ENCODE measurements at regions not wholly inside any gene's neighbourhood (a gene's known extent, or its start where the extent isn't known, plus 50 kb on each side); places are given as distances from the start of the nearest gene placed in this dataset.
A peak's percentile ranks its signal among the peaks of the same experiment; 100 is the strongest.

DNA sequence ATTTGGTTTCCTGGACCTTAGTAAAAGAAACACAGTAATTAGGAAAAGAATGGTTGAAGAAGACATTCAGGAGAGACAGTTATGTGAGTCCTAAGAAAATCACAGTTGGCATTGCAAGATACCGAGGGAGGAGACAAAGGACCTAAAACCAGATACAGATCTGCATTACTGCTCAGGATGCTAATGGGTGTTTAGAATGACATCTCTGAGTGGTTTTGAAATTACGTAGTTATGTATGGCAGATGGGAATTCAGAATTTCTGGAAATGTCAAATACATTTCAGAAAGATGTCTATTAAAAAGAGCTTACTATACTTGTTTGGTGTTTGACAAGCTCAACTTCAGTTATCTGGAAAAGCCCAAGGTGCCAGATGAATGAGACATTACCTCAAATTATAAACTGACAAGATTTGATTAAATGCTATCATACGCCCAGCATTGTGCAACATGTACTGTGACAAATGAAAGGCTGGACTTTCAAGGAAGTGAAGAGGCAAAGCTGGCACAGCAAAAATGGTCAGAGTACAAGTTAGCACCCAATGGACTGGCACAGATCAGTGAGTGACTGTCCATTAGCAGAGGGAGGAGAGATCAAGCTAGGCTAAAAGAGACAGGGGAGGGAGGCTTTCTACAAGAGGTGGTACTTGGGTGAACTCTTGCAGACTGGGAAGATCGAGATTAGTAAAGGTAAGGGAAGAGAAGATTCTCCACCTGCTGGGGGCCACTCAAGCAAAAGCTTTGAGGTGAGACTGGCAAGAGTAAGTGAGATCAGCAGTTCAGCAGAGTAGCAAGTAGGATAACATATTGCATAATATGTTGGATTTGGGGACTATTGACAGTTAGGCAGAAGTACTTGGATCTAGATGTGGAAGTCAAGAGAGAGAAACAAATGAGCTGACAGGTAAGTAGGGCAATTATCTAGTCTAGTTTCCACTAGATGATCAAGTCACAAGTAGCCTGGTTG, 168.9 kb downstream of the CYRIA start:
- DNase-seq = no peak

DNA sequence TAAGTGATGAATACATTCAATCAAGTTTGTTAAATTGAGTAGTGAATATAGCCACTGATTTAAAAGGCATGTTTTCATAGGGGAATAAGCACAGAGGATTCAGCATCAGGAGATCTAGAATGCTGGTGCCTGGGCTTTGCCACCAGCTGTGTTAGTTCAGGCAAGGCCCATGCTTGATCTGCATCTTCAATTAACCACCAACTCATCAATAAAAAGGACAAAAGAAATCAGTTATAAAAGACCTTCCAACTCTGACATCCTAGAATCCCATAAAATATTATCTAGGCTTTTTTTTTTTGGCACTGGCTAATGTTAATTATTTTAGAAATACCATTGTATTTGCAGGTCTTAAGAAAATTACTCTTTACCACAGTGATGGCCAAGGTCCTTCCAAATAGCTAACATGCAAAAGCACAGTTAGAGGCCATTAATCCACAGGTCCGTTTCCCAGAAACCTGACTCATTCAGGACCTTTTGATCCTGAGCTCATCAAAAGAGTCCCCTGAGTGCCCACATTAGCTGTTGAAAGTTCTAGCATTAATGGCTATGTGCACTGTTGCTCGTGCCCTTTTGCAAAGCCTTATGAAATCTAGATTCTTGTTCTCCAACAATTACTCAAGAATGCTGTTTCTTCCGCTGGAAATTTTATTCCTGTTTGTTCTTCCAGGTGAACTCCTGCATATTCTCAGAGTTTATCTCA, 170.0 kb downstream of the CYRIA start:
- DNase-seq = no peak

DNA sequence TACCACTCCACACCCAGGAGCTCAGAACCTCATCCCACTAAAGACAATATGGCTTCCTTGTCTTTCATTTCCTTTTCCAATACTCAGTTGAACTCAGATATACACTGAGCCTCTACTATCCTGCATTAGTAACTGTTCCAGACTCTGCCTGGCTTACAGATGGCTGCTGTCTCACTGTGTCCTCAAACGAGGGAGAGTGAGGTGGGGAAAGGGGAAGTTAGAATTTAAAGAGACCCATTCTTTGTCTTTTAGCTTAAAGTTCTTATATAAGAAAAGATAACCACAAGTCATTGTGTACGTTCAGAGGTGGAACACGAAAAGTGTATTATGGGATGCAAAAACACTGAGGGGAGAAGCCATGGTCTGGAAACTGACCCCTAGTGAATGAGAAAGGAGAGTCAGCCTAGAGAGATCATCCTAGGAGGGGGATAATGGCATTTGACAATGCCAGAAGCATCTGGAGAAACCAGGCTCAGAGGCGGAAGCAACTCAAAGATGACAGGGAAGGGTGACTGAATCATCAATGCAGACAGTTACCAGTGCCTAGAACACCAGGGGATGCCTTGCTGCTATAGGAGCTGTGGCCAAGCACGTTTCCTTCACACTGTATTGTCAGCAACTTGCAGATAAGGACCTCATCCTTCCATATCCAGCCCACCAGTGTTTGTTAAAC, 170.7 kb downstream of the CYRIA start:
- no peak for DNase-seq

DNA sequence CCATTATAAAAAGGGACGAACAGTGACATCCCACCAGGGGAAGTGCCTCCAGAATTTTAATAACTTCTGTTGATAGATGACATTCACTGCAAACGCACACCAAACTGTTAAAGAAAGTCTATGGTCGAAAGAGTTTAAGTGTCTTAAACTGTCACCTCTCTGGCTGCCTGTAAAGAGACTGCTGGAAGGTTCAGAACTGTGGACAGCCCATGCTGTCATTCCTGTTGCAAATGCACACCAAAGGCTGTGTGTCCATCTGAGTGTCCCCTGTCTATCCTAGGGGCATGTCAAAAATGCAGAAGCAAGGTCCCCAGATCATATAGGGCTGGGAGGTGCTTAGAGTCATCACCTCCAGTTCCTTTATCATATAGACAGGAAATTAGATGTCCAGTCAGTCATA, 171.8 kb downstream of the CYRIA start:
- no peak for DNase-seq

DNA sequence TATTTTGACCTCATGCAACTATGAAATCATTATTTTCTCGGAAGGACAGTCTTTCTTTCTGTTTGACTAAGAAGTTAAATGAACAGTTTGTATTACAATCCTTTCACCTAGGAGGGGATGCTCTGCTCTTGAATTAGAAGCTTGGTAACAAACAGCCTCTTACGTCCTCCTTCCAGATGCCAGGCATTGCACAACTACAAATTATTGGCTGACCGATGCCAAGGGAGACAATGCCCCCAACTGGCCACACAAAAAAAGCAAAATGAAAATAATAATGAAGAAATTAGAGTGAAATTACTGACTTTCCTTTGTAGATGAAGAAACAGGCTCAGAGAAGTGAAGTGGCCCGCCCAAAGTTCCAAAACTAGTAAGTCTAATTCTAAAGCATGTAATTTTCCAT, 177.9 kb downstream of the CYRIA start:
- DNase-seq = peak; percentile 6

DNA sequence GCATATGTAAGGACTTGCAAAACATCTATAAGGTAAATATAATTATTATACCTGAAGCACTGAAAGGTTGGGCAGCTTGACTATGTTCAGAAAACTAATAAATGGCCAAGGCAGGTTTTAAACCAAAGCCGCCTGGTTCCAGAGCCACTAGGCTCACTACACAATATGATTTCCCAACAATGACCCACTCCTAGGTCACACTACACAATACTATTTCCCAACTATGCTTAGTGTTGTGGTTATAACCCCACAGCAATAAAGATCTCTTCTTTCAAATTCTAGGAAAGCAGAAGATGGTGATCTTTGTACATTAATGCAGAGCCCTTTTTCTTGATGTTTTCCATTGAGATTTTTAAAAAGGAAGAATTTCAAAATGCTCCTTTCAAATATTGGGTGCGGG, 180.4 kb downstream of the CYRIA start:
- DNase-seq = no peak

DNA sequence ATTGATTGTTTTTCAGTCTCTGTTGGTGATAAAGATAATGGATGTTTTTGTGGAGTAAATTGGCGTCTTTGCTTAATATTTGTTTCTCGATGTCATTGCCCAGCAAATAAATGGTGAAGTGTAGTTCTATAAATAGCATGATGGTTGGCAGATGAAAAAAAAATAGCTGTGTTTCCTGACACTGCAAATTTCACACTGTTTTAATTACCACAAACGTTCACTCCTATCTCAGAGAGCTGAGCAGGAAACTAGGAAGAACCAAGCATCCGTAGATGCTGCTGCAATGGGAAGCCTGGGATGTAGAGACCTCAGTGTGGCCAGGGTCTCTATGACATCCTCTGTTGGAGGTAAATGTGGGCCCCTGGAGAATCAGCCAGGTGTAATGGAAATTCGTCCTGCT, 183.2 kb downstream of the CYRIA start:
- DNase-seq = no peak

DNA sequence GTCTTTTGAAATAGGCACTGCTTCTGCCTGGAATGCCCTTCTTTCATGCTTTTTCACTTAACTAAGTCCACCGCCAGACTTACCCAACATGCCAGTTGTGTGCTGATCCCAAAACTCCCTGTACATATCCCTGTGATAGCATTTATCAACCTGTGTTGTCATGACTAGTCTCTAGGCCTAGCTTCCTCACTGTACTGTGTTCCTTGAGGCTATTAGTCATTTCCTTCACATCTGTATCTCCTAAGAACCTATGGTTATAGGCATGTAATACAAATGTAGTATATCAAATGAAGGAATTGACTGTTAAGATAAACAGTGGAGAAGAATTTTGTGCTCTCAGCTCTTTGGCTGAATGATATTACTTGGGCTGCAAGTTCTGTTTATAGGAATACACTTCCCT, 184.3 kb downstream of the CYRIA start:
- no peak for DNase-seq

DNA sequence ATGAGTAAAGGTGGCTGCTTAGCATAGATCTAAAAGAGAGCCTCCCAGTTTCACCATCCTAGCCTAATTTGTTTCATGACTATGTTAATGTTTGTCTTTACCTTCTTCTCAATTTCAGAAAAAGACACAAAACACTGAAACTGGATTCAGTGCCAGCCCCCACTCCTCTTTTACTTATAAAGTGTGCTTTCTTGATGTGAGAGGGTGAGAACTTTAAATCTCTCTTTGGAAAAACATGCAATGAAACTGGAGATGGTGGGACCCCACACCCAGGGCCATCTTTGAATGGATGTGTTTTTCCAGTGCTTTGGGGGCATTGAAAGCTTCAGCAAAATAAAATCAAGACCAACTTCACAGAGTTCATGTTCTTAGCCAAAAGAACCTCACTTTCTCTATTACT, 185.9 kb downstream of the CYRIA start:
- DNase-seq = no peak

DNA sequence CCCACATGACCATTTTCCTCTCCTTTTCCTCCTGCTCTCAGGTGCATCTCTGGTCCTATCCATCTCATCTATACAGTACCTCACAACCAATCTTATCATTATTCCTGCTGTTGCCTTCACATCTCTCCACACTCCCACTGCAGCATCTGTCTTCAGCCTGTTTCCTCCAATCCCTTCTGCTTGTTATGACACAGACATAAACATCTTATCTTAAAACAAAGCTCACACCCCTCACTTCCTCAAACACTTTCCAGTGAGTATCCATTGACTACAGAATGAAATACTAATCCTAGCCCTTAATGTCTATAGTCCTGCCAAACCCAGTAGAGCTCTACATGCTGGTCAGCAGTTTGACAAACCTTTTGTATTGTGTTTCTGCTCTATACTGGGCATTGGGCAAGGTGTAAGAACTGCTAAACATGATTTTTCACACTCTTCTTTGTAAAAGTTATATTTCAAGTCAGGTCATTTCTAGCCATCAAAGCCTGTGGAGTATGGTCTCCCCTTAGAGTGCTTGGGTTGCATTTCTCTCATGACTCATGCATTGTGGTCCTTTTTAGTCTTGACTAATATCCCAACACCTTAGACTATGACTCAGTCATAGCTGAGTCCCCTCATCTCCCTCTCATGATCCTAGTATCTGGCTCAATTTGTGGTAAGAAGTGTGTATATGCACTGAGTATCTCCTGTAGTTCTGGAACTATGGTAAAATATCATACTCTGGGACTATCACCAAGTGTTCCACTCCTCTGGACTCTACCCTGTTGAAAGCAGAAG, 187.0 kb downstream of the CYRIA start:
- no peak for DNase-seq

DNA sequence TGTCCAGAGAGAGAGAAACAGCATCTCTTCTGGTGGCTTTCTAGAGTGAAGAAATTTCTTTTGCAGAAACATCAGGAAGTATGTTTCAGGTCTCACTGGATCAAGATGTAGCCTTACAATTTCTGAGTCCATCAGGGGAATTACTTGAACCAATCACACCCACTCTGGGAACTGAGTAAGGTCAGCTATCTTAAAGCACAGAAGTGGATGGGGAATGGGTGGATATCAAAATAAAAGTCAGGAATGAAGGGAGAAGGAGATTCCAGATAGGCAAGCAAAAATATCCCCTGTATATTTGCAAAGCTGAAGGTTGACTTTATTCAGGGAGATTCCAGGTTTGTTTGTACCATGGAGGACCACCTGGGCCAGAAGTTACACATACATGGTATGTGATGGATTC, 188.0 kb downstream of the CYRIA start:
- no peak for DNase-seq

DNA sequence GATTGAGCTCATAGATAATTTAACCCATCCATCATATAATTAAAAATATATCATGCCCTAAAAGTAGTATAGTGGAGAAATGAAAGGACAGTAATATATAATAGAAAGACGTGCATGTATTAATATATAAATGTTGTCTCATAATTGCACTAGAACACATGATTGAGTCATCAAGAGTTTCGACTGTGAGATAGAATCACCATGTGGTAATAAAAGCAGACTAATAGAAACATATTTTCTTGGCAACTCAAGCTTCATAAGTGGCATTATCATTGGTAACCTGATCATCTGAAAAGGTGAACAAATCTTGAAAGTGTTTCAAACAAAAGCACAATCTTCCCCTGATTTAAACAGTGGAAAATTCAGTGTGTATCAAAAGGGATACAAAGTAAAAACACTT, 188.8 kb downstream of the CYRIA start:
- DNase-seq = no peak

DNA sequence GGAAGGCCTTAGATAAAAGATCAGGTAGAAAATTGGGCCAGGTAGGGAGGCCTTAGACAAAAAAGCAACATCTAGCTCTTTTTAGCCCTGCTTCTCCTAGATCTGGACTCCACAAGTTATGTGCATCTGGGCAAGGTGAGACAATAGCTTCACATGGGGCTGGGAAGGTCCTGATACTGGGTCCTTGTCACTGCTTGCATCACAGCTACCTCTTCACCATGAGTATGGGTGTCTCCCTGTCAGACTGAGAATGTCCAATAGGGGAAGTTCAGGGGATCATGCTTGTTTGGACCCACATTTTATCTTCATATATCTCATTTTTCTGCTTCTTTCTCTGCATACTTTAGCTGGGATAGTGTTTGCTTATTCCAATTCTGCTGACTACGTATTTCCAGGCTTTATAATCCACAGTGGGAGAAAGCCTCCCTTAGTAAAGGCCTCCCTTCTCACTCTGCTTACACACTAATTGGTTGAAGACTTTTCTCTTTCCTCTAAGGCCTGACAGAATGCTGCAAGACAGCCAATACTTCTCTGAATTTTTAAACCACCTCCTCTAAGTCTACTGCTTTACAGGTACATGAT, 189.6 kb downstream of the CYRIA start:
- DNase-seq = no peak

DNA sequence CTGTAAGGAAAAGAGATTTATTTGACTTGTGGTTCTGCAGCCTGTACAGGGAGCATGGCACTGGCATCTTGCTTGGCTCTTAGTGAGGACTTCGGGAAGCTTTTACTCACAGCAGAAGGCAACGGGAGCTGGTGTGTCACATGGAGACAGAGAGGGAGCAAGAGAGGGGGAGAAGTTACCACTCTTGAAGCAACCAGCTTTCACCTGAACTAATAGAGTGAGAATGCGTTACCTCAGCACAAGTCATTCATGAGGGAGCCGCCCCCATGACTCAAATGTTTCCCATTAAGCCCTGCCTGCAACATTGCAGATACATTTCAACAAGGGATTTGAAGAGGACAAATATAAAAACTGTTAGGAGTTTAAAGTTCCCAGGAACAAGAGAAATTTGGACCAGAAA, 190.0 kb downstream of the CYRIA start:
- no peak for DNase-seq

DNA sequence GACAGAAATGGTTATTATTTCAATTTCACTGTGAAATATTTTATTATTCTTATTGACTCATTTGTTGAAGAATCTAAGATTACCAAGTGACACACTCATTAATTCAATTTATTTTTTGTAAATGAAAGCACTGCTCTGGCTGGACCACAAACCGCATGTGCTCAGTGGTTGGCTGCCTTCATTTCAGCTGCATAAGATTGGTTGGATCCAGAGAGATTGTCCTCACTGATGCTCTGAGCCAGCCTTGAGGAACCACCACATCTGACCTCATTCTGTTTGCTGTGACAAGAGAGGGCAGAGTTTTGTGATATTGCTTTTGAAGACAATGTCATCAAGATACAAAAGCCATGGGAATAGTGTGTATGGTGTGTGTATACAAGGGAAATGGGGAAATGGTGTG, 192.1 kb downstream of the CYRIA start:
- DNase-seq = no peak

DNA sequence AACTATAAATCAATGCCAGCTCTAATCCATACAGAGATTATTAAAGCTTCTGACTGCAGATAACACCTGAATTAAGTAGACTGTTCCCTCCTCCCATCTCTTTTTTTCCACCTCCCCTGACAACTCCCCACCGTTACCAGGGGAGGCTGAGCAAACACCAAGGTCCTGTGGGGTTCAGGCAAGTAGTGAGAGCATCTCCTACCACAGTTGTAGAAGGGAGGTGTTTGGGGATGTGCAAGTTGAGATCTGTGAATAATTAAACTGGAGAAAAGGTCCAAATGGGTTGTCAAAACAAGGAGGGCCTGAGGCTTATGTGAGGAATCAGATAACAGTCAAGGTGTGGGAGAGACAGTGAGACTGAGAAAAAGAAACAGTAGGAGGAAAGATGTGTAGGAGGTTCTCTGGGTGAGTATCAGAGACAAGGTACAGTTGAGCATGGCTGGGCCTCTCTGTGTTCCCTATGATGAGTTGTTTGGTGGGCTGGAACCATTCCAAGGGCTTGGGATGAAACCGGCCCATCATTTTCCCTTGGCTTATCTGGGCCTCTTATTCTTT, 194.6 kb downstream of the CYRIA start:
- no peak for DNase-seq

DNA sequence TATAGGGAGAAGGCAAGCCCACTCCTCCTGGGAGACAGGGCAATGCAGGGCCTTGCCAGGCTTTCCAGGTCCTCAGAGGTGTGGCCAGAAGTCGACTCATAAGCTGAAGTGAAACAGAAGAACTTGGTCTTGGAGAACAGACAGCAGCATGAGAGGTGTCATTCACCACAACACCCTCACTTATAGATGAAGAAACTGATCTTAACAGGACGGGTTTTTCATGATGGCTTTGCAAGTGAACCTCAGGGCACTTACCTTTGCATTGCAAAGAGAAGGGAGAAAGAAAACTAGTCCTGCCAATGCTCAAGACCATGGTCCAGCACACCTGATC, 198.8 kb downstream of the CYRIA start:
- DNase-seq = no peak

DNA sequence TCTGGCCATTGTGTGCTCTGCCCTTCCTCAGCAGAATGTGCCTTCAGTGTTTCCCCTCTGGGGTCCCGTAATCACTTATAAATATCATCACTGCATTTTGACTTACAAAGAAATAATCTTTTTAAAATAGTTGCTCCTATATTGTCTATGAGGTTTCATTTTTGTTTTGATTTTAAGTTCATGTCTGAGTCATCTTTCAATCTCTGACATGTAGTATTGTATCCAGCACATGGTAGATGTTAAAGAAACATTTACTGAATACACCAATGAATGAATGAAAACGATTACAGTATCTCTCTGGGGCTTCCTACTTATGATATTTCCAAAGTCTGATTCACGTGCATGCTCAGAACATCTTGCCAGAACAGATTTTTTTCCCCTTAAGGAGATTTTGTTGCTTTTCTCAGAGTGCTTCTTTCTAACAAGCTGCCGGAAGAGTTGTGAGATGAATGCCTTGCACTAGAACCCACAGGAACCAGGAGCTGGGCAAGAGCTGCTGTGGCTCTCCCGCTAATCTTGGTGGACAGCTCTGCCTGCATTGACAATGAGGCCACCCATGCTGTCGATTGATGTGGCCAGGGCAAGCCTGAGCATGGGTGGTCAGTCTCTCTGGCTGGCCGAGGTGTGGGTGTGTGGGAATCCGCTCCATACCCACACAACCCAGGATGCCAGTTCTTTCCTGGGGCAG, 199.4 kb downstream of the CYRIA start:
- no peak for DNase-seq

DNA sequence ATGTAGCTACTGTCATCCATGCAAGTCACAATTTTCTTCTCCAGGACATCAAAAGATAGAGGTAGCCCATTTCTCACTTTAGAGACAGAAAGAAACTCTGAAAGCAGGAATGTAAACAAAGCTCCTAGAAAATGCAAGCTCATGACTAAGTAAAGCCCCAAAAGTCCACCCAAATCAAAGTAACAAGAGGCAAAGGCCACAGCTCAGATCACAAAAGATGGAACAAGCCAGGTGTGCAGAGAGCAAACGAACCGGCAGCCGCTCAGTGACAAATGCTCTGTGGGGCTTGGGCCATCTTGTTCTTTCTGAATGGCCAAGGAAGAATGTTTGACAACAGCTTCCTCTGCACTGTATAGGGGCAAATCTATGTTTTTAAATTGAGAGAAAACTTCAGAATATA, 201.0 kb downstream of the CYRIA start:
- DNase-seq = no peak

DNA sequence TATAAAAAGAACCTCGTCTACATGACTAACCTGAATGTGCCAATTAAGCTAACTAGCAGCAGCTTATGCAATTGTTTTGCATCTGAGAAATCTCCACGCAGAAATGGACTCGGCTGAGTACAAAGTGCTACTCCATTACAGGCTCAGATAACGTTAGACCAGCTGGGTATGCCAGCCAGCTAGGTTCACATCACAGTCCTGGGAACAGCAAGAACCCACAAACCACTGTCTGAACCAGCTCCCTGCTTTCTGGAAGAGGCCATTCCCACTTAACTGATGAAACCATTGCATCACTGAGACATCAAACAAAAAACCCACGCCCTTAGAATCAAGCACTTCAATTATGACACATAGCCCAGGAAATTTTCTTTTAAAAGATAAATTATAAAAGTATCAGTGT, 202.7 kb downstream of the CYRIA start:
- DNase-seq = no peak

DNA sequence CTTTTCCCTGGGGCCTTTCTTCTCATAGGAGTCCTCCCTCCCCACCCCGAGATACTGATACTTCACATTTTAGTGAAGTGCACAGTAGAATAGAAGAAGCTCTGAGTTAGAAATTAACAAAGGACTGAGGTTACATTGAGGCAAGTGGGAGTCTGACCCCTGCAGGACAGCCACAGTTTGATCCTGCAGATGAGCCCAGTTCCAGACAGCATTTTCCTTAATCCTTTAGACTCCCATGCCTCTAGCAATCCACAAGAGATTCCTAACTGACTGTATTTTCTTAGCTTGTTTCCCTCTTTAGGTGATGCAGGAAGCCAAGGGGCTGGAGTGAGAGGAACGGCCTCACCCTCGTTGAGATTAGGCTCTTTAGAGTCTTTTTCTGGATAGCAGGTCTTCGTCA, 204.0 kb downstream of the CYRIA start:
- DNase-seq = no peak

DNA sequence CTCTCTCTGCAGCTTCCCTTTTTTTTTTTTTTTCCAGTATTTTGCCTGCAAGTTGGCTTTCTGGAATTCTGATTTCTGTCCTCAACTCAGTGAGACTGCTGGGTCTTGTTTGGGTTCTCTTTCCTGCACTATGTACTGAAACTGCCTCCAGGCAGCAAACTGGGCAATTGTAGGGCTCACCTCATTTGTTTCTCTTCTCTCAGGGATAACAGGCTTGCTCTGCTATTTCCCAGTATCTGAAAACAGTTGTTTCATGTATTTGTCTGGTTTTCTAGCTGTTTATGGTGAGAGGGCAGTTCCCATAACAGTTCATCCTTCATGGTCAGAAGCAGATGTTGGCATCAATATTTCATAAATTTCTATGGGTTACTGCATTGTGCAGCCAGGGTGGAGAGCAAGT, 206.0 kb downstream of the CYRIA start:
- no peak for DNase-seq

Measured in RPMI8226 (cell line).